ENCODE measurements at regions not wholly inside any gene's neighbourhood (a gene's known extent, or its start where the extent isn't known, plus 50 kb on each side); places are given as distances from the start of the nearest gene placed in this dataset.
A peak's percentile ranks its signal among the peaks of the same experiment; 100 is the strongest.

- Histone ChIP-seq H3K27me3 (ENCODE audit: control insufficient read depth in 3 of 3, insufficient read depth in 3 of 3, low read depth in 1 of 3, low read length in 3 of 3) (no peaks in the 10 kb centered on the region), H3K4me3 (ENCODE audit: low read length in 2 of 2) (no peak overlapping the region), H2BK12ac (ENCODE audit: low read length) (no peak overlapping the region), H4K8ac (ENCODE audit: low read depth, low read length) (no peak overlapping the region), H2AK5ac (ENCODE audit: low read depth, low read length) (no peak overlapping the region), H2AFZ (ENCODE audit: low read length) (no peak overlapping the region), H3K9ac (ENCODE audit: low read depth, low read length, poor library complexity) (no peak overlapping the region), H3K27ac (replicated peaks; ENCODE audit: low read length) (peak overlapping the region; percentile 1), H3K4ac (ENCODE audit: low read length) (no peak overlapping the region), H3K79me1 (ENCODE audit: low read depth, low read length) (peaks cover 6% of the 10 kb centered on the region), H2BK120ac (ENCODE audit: low read depth, low read length) (no peak overlapping the region), H3K36me3 (replicated peaks in 1 of 2; ENCODE audit: control insufficient read depth in 2 of 2, insufficient read depth in 2 of 2, low read length in 2 of 2) (peaks cover 10 to 65% of the 10 kb centered on the region in 2 donors), H3K9me3 (replicated peaks in 1 of 2; ENCODE audit: control insufficient read depth in 2 of 2, insufficient read depth in 1 of 2, low read depth in 1 of 2, low read length in 2 of 2) (peaks cover 3 to 10% of the 10 kb centered on the region in 2 donors), H2BK5ac (ENCODE audit: low read length) (no peak overlapping the region), H3K14ac (ENCODE audit: low read length) (no peak overlapping the region), H3K18ac (ENCODE audit: low read length) (no peak overlapping the region), H3K23ac (ENCODE audit: low read depth, low read length, poor library complexity) (no peak overlapping the region), H3K4me1 (ENCODE audit: control insufficient read depth in 2 of 2, insufficient read depth in 1 of 2, low read depth in 1 of 2, low read length in 2 of 2) (peaks cover 1 to 13% of the 10 kb centered on the region in 2 donors), H3K4me2 (ENCODE audit: insufficient read depth, low read length, poor library complexity, severe bottlenecking) (no peak overlapping the region), H4K91ac (ENCODE audit: low read depth, low read length, poor library complexity) (no peak overlapping the region), H2BK15ac (ENCODE audit: low read length) (no peak overlapping the region)
- no CpG with 5 or more reads among the region's 7 CpGs for WGBS, 2 donors (ENCODE audit: extremely low coverage in 2 of 2, insufficient read length in 2 of 2, insufficient replicate concordance in 1 of 2)
- no peak for DNase-seq (ENCODE audit: low spot score)
These were observed 69.0 kb upstream of the NPAS1 start for GRCh38 chr19:46950526-46951170.

- no peak overlapping the region for H3K4ac ChIP-seq (ENCODE audit: low read length)
- no peak overlapping the region for H2BK120ac ChIP-seq (ENCODE audit: low read depth, low read length)
- H3K4me3 ChIP-seq (ENCODE audit: low read length in 2 of 2): no peak overlapping the region
- no peak overlapping the region for H3K9ac ChIP-seq (ENCODE audit: low read depth, low read length, poor library complexity)
- peaks cover 0 to 13% of the 10 kb centered on the region in 2 donors for H3K4me1 ChIP-seq (ENCODE audit: control insufficient read depth in 2 of 2, insufficient read depth in 1 of 2, low read depth in 1 of 2, low read length in 2 of 2)
- no peaks in the 10 kb centered on the region for H3K27me3 ChIP-seq (ENCODE audit: control insufficient read depth in 3 of 3, insufficient read depth in 3 of 3, low read depth in 1 of 3, low read length in 3 of 3)
- no peak overlapping the region for H3K18ac ChIP-seq (ENCODE audit: low read length)
- peaks cover 3% of the 10 kb centered on the region for H3K79me1 ChIP-seq (ENCODE audit: low read depth, low read length)
- H3K36me3 ChIP-seq (replicated peaks in 1 of 2; ENCODE audit: control insufficient read depth in 2 of 2, insufficient read depth in 2 of 2, low read length in 2 of 2): peaks cover 8 to 66% of the 10 kb centered on the region in 2 donors
- H4K91ac ChIP-seq (ENCODE audit: low read depth, low read length, poor library complexity): no peak overlapping the region
- peaks cover 3 to 10% of the 10 kb centered on the region in 2 donors for H3K9me3 ChIP-seq (replicated peaks in 1 of 2; ENCODE audit: control insufficient read depth in 2 of 2, insufficient read depth in 1 of 2, low read depth in 1 of 2, low read length in 2 of 2)
- H3K23ac ChIP-seq (ENCODE audit: low read depth, low read length, poor library complexity): no peak overlapping the region
- no peak overlapping the region for H2BK5ac ChIP-seq (ENCODE audit: low read length)
- H2AK5ac ChIP-seq (ENCODE audit: low read depth, low read length): no peak overlapping the region
- no peak overlapping the region for H2BK12ac ChIP-seq (ENCODE audit: low read length)
- DNase-seq (ENCODE audit: low spot score): no peak
- no peak overlapping the region for H2AFZ ChIP-seq (ENCODE audit: low read length)
- no peak overlapping the region for H3K14ac ChIP-seq (ENCODE audit: low read length)
- H3K27ac ChIP-seq (replicated peaks; ENCODE audit: low read length): peak overlapping the region; percentile 1
- H4K8ac ChIP-seq (ENCODE audit: low read depth, low read length): no peak overlapping the region
- no peak overlapping the region for H2BK15ac ChIP-seq (ENCODE audit: low read length)
- WGBS, 2 donors (ENCODE audit: extremely low coverage in 2 of 2, insufficient read length in 2 of 2, insufficient replicate concordance in 1 of 2): no CpG with 5 or more reads among the region's 8 CpGs
- no peak overlapping the region for H3K4me2 ChIP-seq (ENCODE audit: insufficient read depth, low read length, poor library complexity, severe bottlenecking)
These were observed 68.3 kb upstream of the NPAS1 start for GRCh38 chr19:46951171-46951986.

- Histone ChIP-seq H2AFZ (ENCODE audit: low read length) (no peak overlapping the region), H3K4ac (ENCODE audit: low read length) (no peak overlapping the region), H2BK5ac (ENCODE audit: low read length) (no peak overlapping the region), H3K27ac (replicated peaks; ENCODE audit: low read length) (no peak overlapping the region), H3K79me1 (ENCODE audit: low read depth, low read length) (peaks cover 4% of the 10 kb centered on the region), H3K18ac (ENCODE audit: low read length) (no peak overlapping the region), H3K23ac (ENCODE audit: low read depth, low read length, poor library complexity) (no peak overlapping the region), H3K4me1 (ENCODE audit: control insufficient read depth in 2 of 2, insufficient read depth in 1 of 2, low read depth in 1 of 2, low read length in 2 of 2) (peaks cover 0 to 13% of the 10 kb centered on the region in 2 donors), H3K9ac (ENCODE audit: low read depth, low read length, poor library complexity) (no peak overlapping the region), H4K91ac (ENCODE audit: low read depth, low read length, poor library complexity) (no peak overlapping the region), H2BK120ac (ENCODE audit: low read depth, low read length) (no peak overlapping the region), H2BK12ac (ENCODE audit: low read length) (no peak overlapping the region), H3K9me3 (replicated peaks in 1 of 2; ENCODE audit: control insufficient read depth in 2 of 2, insufficient read depth in 1 of 2, low read depth in 1 of 2, low read length in 2 of 2) (no peaks in the 10 kb centered on the region), H3K36me3 (replicated peaks in 1 of 2; ENCODE audit: control insufficient read depth in 2 of 2, insufficient read depth in 2 of 2, low read length in 2 of 2) (peaks cover 9 to 55% of the 10 kb centered on the region in 2 donors), H3K4me3 (ENCODE audit: low read length in 2 of 2) (no peak overlapping the region), H3K27me3 (ENCODE audit: control insufficient read depth in 3 of 3, insufficient read depth in 3 of 3, low read depth in 1 of 3, low read length in 3 of 3) (no peaks in the 10 kb centered on the region), H3K14ac (ENCODE audit: low read length) (no peak overlapping the region), H2BK15ac (ENCODE audit: low read length) (no peak overlapping the region), H3K4me2 (ENCODE audit: insufficient read depth, low read length, poor library complexity, severe bottlenecking) (no peak overlapping the region), H4K8ac (ENCODE audit: low read depth, low read length) (no peak overlapping the region), H2AK5ac (ENCODE audit: low read depth, low read length) (no peak overlapping the region)
- DNase-seq (ENCODE audit: low spot score): no peak
- WGBS, 2 donors (ENCODE audit: extremely low coverage in 2 of 2, insufficient read length in 2 of 2, insufficient replicate concordance in 1 of 2): no CpG with 5 or more reads among the region's 5 CpGs
These were observed 66.8 kb upstream of the NPAS1 start for GRCh38 chr19:46952874-46953273.

- H2BK5ac ChIP-seq (ENCODE audit: low read length): no peak overlapping the region
- no peak overlapping the region for H4K91ac ChIP-seq (ENCODE audit: low read depth, low read length, poor library complexity)
- no peak overlapping the region for H4K8ac ChIP-seq (ENCODE audit: low read depth, low read length)
- H3K23ac ChIP-seq (ENCODE audit: low read depth, low read length, poor library complexity): no peak overlapping the region
- no peak overlapping the region for H3K4ac ChIP-seq (ENCODE audit: low read length)
- H3K9ac ChIP-seq (ENCODE audit: low read depth, low read length, poor library complexity): no peak overlapping the region
- no peak overlapping the region for H2AFZ ChIP-seq (ENCODE audit: low read length)
- H3K4me3 ChIP-seq (ENCODE audit: low read length in 2 of 2): no peak overlapping the region
- no peak overlapping the region for H3K4me2 ChIP-seq (ENCODE audit: insufficient read depth, low read length, poor library complexity, severe bottlenecking)
- H3K4me1 ChIP-seq (ENCODE audit: control insufficient read depth in 2 of 2, insufficient read depth in 1 of 2, low read depth in 1 of 2, low read length in 2 of 2): peaks cover 0 to 16% of the 10 kb centered on the region in 2 donors
- H3K36me3 ChIP-seq (replicated peaks in 1 of 2; ENCODE audit: control insufficient read depth in 2 of 2, insufficient read depth in 2 of 2, low read length in 2 of 2): peaks cover 7 to 46% of the 10 kb centered on the region in 2 donors
- peaks cover 5% of the 10 kb centered on the region for H3K79me1 ChIP-seq (ENCODE audit: low read depth, low read length)
- no peak overlapping the region for H2BK120ac ChIP-seq (ENCODE audit: low read depth, low read length)
- H2BK12ac ChIP-seq (ENCODE audit: low read length): no peak overlapping the region
- no peak overlapping the region for H3K18ac ChIP-seq (ENCODE audit: low read length)
- no CpG with 5 or more reads among the region's 6 CpGs for WGBS, 2 donors (ENCODE audit: extremely low coverage in 2 of 2, insufficient read length in 2 of 2, insufficient replicate concordance in 1 of 2)
- no peak for DNase-seq (ENCODE audit: low spot score)
- no peaks in the 10 kb centered on the region for H3K9me3 ChIP-seq (replicated peaks in 1 of 2; ENCODE audit: control insufficient read depth in 2 of 2, insufficient read depth in 1 of 2, low read depth in 1 of 2, low read length in 2 of 2)
- H3K14ac ChIP-seq (ENCODE audit: low read length): no peak overlapping the region
- H2BK15ac ChIP-seq (ENCODE audit: low read length): no peak overlapping the region
- no peak overlapping the region for H3K27ac ChIP-seq (replicated peaks; ENCODE audit: low read length)
- H2AK5ac ChIP-seq (ENCODE audit: low read depth, low read length): no peak overlapping the region
- no peaks in the 10 kb centered on the region for H3K27me3 ChIP-seq (ENCODE audit: control insufficient read depth in 3 of 3, insufficient read depth in 3 of 3, low read depth in 1 of 3, low read length in 3 of 3)
These were observed 65.6 kb upstream of the NPAS1 start for GRCh38 chr19:46953955-46954501.
